ENCODE measurements at regions not wholly inside any gene's neighbourhood (a gene's known extent, or its start where the extent isn't known, plus 50 kb on each side); places are given as distances from the start of the nearest gene placed in this dataset.

DNA sequence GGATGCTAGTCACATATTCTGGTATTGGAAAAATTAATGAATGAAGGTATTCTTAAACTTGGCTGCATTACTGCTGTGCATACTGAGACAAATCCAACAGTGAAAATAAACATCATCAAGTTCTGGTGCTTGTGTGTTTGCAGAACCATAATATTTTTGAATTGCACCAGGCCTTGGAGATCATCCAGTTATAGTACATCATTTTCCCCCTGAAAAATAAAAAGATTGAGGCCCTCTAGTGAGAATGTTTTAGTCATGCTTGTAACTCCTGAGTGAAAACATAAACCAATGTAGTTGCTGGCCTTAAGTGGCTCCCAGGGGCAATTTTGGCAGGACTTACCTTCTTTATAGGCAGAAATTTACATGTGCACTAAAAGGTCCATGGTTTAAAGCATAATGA, 218.8 kb upstream of the TMEM229A start:
- Histone ChIP-seq H3K9ac (ENCODE audit: low read length) (no peak overlapping the region), H3K9me3 (ENCODE audit: low read length) (no peaks in the 10 kb centered on the region), H3K27ac (ENCODE audit: low read depth, low read length, poor library complexity, severe bottlenecking) (no peak overlapping the region), H3K27me3 (ENCODE audit: insufficient read depth, low read length) (no peaks in the 10 kb centered on the region), H3K36me3 (ENCODE audit: insufficient read depth, low read length) (no peaks in the 10 kb centered on the region), H3F3A (ENCODE audit: insufficient read depth, low read length) (no peaks in the 10 kb centered on the region), H3K4me2 (ENCODE audit: low read length) (no peak overlapping the region), H3K9me2 (ENCODE audit: low read depth, low read length) (no peaks in the 10 kb centered on the region), H4K20me1 (ENCODE audit: insufficient read depth, low read length) (no peaks in the 10 kb centered on the region), H3K79me2 (ENCODE audit: insufficient read depth, low read length) (no peaks in the 10 kb centered on the region), H2AFZ (ENCODE audit: low read length) (no peak overlapping the region), H3K4me1 (ENCODE audit: insufficient read depth, low read length, severe bottlenecking) (no peaks in the 10 kb centered on the region), H3K4me3 (ENCODE audit: low read depth, low read length, poor library complexity, severe bottlenecking) (no peak overlapping the region)
- TF ChIP-seq EZH2 (IDR thresholded peaks at IDR 0.05; ENCODE audit: borderline replicate concordance, low read length), result no peak
- TF ChIP-seq, protein P1, sequence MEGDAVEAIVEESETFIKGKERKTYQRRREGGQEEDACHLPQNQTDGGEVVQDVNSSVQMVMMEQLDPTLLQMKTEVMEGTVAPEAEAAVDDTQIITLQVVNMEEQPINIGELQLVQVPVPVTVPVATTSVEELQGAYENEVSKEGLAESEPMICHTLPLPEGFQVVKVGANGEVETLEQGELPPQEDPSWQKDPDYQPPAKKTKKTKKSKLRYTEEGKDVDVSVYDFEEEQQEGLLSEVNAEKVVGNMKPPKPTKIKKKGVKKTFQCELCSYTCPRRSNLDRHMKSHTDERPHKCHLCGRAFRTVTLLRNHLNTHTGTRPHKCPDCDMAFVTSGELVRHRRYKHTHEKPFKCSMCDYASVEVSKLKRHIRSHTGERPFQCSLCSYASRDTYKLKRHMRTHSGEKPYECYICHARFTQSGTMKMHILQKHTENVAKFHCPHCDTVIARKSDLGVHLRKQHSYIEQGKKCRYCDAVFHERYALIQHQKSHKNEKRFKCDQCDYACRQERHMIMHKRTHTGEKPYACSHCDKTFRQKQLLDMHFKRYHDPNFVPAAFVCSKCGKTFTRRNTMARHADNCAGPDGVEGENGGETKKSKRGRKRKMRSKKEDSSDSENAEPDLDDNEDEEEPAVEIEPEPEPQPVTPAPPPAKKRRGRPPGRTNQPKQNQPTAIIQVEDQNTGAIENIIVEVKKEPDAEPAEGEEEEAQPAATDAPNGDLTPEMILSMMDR (IDR thresholded peaks at IDR 0.05; ENCODE audit: low read length), result no peak

DNA sequence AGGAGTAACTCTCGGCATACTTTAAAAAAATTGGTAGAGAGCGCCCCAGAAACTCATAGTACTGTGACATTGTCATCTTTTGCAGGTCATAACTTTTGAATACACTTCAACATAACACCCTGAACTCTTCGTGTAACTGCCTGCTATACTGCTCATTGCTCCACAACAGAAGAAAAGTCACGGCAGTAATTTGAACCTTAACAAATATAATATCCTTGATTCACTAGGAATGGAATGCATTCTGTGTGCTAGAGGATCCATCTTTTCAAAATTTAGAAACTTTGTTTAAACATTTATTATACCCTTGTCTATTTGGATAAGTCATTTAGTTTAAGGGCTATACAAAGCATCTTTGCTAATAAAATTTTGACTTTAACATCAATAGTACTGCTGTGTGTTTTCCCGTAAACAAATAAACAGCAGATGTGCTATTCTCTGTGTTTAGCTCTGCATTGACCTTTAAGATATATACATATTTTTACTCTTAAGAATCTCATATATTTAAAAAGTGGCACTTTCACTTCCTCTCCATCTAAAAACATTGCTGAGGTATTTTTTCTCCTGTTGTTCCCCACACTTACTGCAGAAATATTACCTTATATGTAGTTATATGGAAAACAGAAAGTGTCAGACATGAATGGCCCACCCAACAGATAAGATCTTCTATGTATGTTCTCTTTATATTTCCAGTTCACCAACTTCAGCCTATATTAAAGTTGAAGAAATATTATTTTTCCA, 217.6 kb upstream of the TMEM229A start:
- Histone ChIP-seq H3K9me3 (ENCODE audit: low read length) (no peaks in the 10 kb centered on the region), H3K9me2 (ENCODE audit: low read depth, low read length) (no peaks in the 10 kb centered on the region), H3K9ac (ENCODE audit: low read length) (no peak overlapping the region), H3K4me3 (ENCODE audit: low read depth, low read length, poor library complexity, severe bottlenecking) (no peak overlapping the region), H4K20me1 (ENCODE audit: insufficient read depth, low read length) (no peaks in the 10 kb centered on the region), H3F3A (ENCODE audit: insufficient read depth, low read length) (no peaks in the 10 kb centered on the region), H3K4me2 (ENCODE audit: low read length) (no peak overlapping the region), H3K36me3 (ENCODE audit: insufficient read depth, low read length) (no peaks in the 10 kb centered on the region), H3K27me3 (ENCODE audit: insufficient read depth, low read length) (no peaks in the 10 kb centered on the region), H3K4me1 (ENCODE audit: insufficient read depth, low read length, severe bottlenecking) (no peaks in the 10 kb centered on the region), H2AFZ (ENCODE audit: low read length) (no peak overlapping the region), H3K79me2 (ENCODE audit: insufficient read depth, low read length) (no peaks in the 10 kb centered on the region), H3K27ac (ENCODE audit: low read depth, low read length, poor library complexity, severe bottlenecking) (no peak overlapping the region)
- TF ChIP-seq, protein P1 (IDR thresholded peaks at IDR 0.05; ENCODE audit: low read length), result no peak
- TF ChIP-seq EZH2 (IDR thresholded peaks at IDR 0.05; ENCODE audit: borderline replicate concordance, low read length), result no peak

DNA sequence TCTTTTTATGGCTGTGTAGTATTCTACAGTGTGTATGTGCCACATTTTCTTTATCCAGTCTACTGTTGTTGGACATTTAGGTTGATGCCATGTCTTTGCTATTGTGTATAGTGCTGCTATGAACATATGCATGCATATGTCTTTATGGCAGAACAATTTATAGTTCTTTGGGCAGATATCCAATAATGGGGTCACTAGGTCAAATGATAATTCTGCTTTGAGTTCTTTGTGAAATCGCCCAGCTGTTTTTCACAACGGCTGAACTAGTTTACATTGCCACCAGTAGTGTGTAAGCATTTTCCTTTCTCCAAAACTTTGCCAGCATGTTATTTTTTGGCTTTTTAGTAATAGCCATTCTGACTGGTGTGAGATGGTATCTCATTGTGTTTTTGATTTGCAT, 214.8 kb upstream of the TMEM229A start:
- no peak for TF ChIP-seq EZH2 (IDR thresholded peaks at IDR 0.05; ENCODE audit: borderline replicate concordance, low read length)
- TF ChIP-seq, protein P1 (IDR thresholded peaks at IDR 0.05; ENCODE audit: low read length), result no peak
- no peaks in the 10 kb centered on the region for H3K79me2 ChIP-seq (ENCODE audit: insufficient read depth, low read length)
- H3K9ac ChIP-seq (ENCODE audit: low read length), result no peak overlapping the region
- no peaks in the 10 kb centered on the region; the same call in 1 of the 2 replicates for H3K9me2 ChIP-seq (ENCODE audit: low read depth, low read length)
- H2AFZ ChIP-seq (ENCODE audit: low read length), result no peak overlapping the region
- H4K20me1 ChIP-seq (ENCODE audit: insufficient read depth, low read length), result no peaks in the 10 kb centered on the region
- H3K27me3 ChIP-seq (ENCODE audit: insufficient read depth, low read length), result no peaks in the 10 kb centered on the region
- H3K4me1 ChIP-seq (ENCODE audit: insufficient read depth, low read length, severe bottlenecking), result no peaks in the 10 kb centered on the region
- no peak overlapping the region for H3K4me3 ChIP-seq (ENCODE audit: low read depth, low read length, poor library complexity, severe bottlenecking)
- H3K36me3 ChIP-seq (ENCODE audit: insufficient read depth, low read length), result no peaks in the 10 kb centered on the region
- no peaks in the 10 kb centered on the region for H3K9me3 ChIP-seq (ENCODE audit: low read length)
- H3K27ac ChIP-seq (ENCODE audit: low read depth, low read length, poor library complexity, severe bottlenecking), result no peak overlapping the region
- H3K4me2 ChIP-seq (ENCODE audit: low read length), result no peak overlapping the region
- no peaks in the 10 kb centered on the region for H3F3A ChIP-seq (ENCODE audit: insufficient read depth, low read length)

All from OCI-LY1 (cell line).